22Rv1 (cell line): ENCODE measurements at regions not wholly inside any gene's neighbourhood (a gene's known extent, or its start where the extent isn't known, plus 50 kb on each side); places are given as distances from the start of the nearest gene placed in this dataset.
"Not testable (repeated sequence)": the region's sequence is repeated elsewhere in the genome, so short reads cannot be mapped to it uniquely, and the experiment has no call there.

Experiments used
- H3K27ac ChIP-seq: fragments of 450-650 bp; 2 replicates; pipeline ENCODE4 v1.5.1; 2017
- CTCF ChIP-seq: fragments of 450-650 bp; IDR thresholded peaks from 2 replicates; pipeline ENCODE4 v1.5.1; 2017; ENCODE audit warnings: mild to moderate bottlenecking
- ZFX ChIP-seq: fragments of 450-650 bp; IDR thresholded peaks from 2 replicates; pipeline ENCODE4 v1.6.1; 2017; ENCODE audit warnings: antibody characterized with exemption, borderline replicate concordance

DNA sequence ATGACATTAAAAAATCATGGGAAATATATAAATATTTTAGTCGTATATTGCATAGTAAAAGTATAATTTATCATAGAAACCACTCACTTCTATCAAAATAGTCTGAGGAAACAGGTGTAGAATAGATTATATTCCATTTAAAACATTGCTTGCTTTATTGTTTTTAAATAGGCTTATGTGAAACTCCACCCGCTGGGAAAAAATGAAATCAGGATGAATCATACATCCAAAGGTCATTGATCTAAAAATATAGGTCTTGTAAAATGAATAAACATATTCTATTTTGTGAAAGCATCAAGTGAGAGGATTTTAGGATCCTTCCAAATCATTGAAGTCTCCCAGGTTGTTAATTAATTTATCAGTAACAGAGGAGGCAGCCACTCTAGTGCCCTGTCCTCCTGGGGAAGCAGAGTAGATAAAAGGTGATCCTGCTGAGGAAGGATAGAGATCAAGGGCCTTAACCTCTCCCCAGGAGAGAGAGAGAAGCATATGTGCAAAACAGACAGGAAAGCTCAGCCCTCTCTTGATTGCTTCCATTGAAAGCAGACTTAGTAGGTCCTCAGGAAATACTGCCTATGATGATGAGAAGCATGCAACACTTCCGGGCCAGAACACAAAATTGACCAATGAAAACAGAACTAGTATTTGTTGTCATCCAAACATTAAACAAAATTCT is 96.8 kb upstream of the MAP9 start:
- H3K27ac ChIP-seq, result no peak overlapping the region
- TF ChIP-seq ZFX, result no peak
- no peak for TF ChIP-seq CTCF

GRCh38 chr4:155468282-155468681 is 91.5 kb upstream of the MAP9 start:
- TF ChIP-seq CTCF (no peak), ZFX (no peak)
- no peak overlapping the region for H3K27ac ChIP-seq

DNA sequence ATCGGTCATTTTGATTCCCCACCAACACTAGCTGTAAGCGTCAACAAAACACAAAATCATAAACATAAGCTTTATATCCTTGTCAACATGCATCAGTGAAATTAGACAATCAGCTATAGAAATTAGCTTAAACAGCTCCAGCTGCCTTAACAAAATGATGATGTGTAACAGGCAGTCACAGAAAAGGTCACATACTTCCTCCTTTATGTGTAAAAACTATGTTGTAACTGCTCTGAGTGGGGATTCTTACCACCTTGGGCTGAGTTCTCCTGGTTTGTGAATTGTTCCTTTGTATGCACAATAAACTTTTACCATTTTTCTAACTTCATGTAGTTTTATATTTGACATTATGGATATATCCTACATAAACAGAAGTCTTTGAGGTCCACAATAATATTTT is 73.9 kb upstream of the MAP9 start:
- no peak overlapping the region for H3K27ac ChIP-seq
- TF ChIP-seq CTCF (no peak), ZFX (no peak)

DNA sequence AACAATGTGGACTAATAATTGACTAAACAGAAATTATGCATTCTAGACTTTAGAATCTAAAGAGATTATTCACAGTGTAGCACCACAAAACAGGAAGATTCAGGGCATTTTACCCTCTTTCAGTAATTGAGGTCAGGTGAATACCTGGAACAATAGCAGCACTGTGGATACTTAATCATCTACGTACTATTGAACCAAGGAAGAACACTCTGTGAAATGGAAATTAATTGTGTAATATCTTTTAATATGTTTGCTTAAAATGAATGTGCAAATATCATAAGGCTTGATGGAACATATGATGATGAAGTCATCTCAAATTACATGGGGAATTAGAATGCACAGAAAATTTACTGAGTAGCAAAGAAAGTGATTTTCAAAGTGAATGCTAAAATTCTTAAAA is 68.5 kb upstream of the MAP9 start:
- TF ChIP-seq ZFX (no peak), CTCF (no peak)

GRCh38 chr4:155444721-155445120 is 68.0 kb upstream of the MAP9 start:
- TF ChIP-seq ZFX, result no peak
- TF ChIP-seq CTCF, result no peak
- H3K27ac ChIP-seq, result peak overlapping the region; percentile 56

More for the DNA sequence above, 68.5 kb upstream of the MAP9 start:
- H3K27ac ChIP-seq, result peak overlapping the region; percentile 56

GRCh38 chr4:155442267-155443105 is 65.7 kb upstream of the MAP9 start:
- no peak overlapping the region for H3K27ac ChIP-seq
- TF ChIP-seq ZFX (no peak), CTCF (peak; percentile 98)

GRCh38 chr4:155441475-155441874 is 64.7 kb upstream of the MAP9 start:
- no peak overlapping the region for H3K27ac ChIP-seq
- TF ChIP-seq CTCF, result no peak
- no peak for TF ChIP-seq ZFX

GRCh38 chr4:155439760-155440159 is 63.0 kb upstream of the MAP9 start:
- H3K27ac ChIP-seq, result not testable (repeated sequence)
